Neural progenitor cell (in vitro differentiated cells): ENCODE measurements at regions not wholly inside any gene's neighbourhood (a gene's known extent, or its start where the extent isn't known, plus 50 kb on each side); places are given as distances from the start of the nearest gene placed in this dataset.

Experiments used
- DNase-seq: peaks from one replicate; pipeline ENCODE4 v3.0.0-alpha.2; 2016; ENCODE audit warnings: low spot score
- H2AFZ ChIP-seq: fragments of 200-600 bp; sonication (generic); replicated peaks from 2 replicates; pipeline ENCODE4 v1.6.1; 2016; ENCODE audit warnings: antibody characterized with exemption
- H3F3A ChIP-seq: fragments of 200-600 bp; sonication (generic); 2 replicates; pipeline ENCODE4 v1.6.1; 2016; ENCODE audit warnings: antibody characterized with exemption, low read depth
- H3K27ac ChIP-seq: fragments of 200-600 bp; sonication (generic); 2 replicates; pipeline ENCODE4 v1.5.1; 2016; ENCODE audit warnings: mild to moderate bottlenecking
- H3K27me3 ChIP-seq: fragments of 200-600 bp; sonication (generic); 2 replicates; pipeline ENCODE4 v1.6.1; 2016; ENCODE audit warnings: mild to moderate bottlenecking, moderate library complexity
- H3K36me3 ChIP-seq: fragments of 200-600 bp; sonication (generic); 2 replicates; pipeline ENCODE4 v1.5.1; 2016
- H3K4me1 ChIP-seq: fragments of 200-600 bp; sonication (generic); 2 replicates; pipeline ENCODE4 v1.6.1; 2016; ENCODE audit warnings: mixed run types
- H3K4me2 ChIP-seq: fragments of 200-600 bp; sonication (generic); 2 replicates; pipeline ENCODE4 v1.6.1; 2016
- H3K4me3 ChIP-seq: fragments of 200-600 bp; sonication (generic); 2 replicates; pipeline ENCODE4 v1.5.1; 2016
- H3K79me2 ChIP-seq: fragments of 200-600 bp; sonication (generic); 2 replicates; pipeline ENCODE4 v1.6.1; 2016; ENCODE audit warnings: low read depth
- H3K9ac ChIP-seq: fragments of 200-600 bp; sonication (generic); 2 replicates; pipeline ENCODE4 v1.6.1; 2016
- H3K9me3 ChIP-seq: fragments of 200-600 bp; sonication (generic); 2 replicates; pipeline ENCODE4 v1.5.1; 2016; ENCODE audit warnings: low read depth
- H4K20me1 ChIP-seq: fragments of 200-600 bp; sonication (generic); 2 replicates; pipeline ENCODE4 v1.6.1; 2016; ENCODE audit warnings: low read depth
- H3K27ac Mint-ChIP-seq: 3 replicates; pipeline ENCODE4 v1.8.0; 2021; ENCODE audit warnings: mixed read lengths
- H3K27me3 Mint-ChIP-seq: 2 replicates; pipeline ENCODE4 v1.8.0; 2022; ENCODE audit warnings: low read depth, mild to moderate bottlenecking, inconsistent platforms, moderate library complexity, mixed read lengths; ENCODE audit not compliant: insufficient read depth
- H3K36me3 Mint-ChIP-seq: 3 replicates; pipeline ENCODE4 v1.8.0; 2021; ENCODE audit warnings: mixed read lengths
- H3K4me1 Mint-ChIP-seq: 3 replicates; pipeline ENCODE4 v1.8.0; 2021; ENCODE audit warnings: mixed read lengths
- H3K4me3 Mint-ChIP-seq: 3 replicates; pipeline ENCODE4 v1.8.0; 2021; ENCODE audit warnings: mild to moderate bottlenecking, moderate library complexity, mixed read lengths
- H3K9me3 Mint-ChIP-seq: 3 replicates; pipeline ENCODE4 v1.8.0; 2020; ENCODE audit warnings: mixed read lengths
- CTCF ChIP-seq: fragments of 200-600 bp; sonication (generic); IDR thresholded peaks from 2 replicates; pipeline ENCODE4 v1.5.1; 2017; ENCODE audit warnings: antibody characterized with exemption, mild to moderate bottlenecking
- EZH2 ChIP-seq: fragments of 200-600 bp; sonication (generic); IDR thresholded peaks from 2 replicates; pipeline ENCODE4 v1.6.1; 2017; ENCODE audit warnings: antibody characterized with exemption, mild to moderate bottlenecking, moderate library complexity
- EZH2phosphoT487 ChIP-seq: fragments of 200-600 bp; sonication (generic); IDR thresholded peaks from 2 replicates; pipeline ENCODE4 v1.6.1; 2017; ENCODE audit warnings: antibody characterized with exemption

DNA sequence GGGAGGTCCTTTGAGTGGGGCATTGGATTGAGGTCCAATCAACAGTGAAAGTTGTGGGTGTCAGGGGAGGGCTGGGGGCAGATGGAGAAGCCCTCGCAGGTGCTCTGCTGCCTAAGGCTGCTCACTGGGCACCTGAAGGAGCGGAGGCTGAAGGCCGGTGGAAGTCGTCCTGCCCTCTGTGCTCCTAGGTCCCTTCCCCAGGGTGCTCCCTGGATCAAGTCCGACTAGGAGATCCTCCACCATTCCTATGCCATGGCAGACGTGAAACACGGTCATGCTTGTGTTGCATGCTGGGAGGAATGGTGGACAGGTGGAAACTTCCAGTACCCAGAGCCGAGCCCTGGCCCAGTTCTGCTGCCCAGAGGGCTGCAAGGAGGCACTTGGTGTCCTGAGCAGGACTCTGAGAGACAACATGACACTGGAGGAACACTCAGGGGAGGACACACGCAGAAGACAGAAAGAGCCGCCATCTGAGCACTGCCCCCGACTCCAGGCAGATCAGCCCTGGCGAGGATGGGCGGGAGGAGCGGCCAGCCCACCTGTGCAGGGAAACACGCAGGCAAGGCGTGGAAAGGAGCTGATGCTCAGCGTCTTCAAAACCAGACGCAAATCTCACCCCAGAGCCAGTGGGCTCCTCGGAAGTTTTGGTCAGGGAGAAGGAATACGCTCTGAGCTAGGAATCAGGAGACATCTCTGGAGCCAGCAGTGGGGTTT, 786.8 kb downstream of the BRD1 start:
- H3K9me3 ChIP-seq: no peaks in the 10 kb centered on the region
- H3K4me2 ChIP-seq: no peak overlapping the region
- no peak for DNase-seq
- H3K4me3 Mint-ChIP-seq: no peak overlapping the region
- H2AFZ ChIP-seq: no peak overlapping the region
- no peak overlapping the region for H3K4me3 ChIP-seq
- no peak overlapping the region for H3K27ac ChIP-seq
- no peaks in the 10 kb centered on the region for H3K27me3 ChIP-seq
- H3K4me1 ChIP-seq: no peaks in the 10 kb centered on the region
- peaks cover 4% of the 10 kb centered on the region for H3K9me3 Mint-ChIP-seq
- no peak for TF ChIP-seq EZH2
- no peak for TF ChIP-seq CTCF
- TF ChIP-seq EZH2phosphoT487: no peak
- no peaks in the 10 kb centered on the region for H3K36me3 ChIP-seq
- no peak overlapping the region for H3K27ac Mint-ChIP-seq
- H3F3A ChIP-seq: no peaks in the 10 kb centered on the region
- peaks cover 17% of the 10 kb centered on the region for H3K4me1 Mint-ChIP-seq
- H4K20me1 ChIP-seq: no peaks in the 10 kb centered on the region
- H3K36me3 Mint-ChIP-seq: no peaks in the 10 kb centered on the region
- no peaks in the 10 kb centered on the region for H3K79me2 ChIP-seq
- no peak overlapping the region for H3K9ac ChIP-seq
- peaks cover 5% of the 10 kb centered on the region for H3K27me3 Mint-ChIP-seq

DNA sequence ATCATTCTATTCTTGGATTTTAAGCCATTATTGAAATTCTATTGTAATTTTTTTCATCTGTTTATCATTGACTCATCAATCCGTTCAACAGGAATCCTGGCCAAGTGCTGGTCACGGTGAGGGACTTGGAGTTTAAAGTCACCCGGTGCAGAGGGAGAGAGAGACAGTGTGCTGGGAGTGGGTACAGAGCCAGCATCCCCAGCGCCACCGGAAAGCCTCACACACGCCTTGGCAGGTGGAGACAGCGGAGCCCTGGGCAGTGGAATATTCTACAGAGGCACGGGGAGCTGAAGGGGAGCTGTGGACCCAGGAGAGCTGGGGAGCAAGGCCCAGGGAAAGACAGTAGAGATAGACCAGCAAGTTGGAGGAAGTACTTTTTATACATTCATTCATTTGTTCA, 787.6 kb downstream of the BRD1 start:
- Mint-ChIP-seq H3K9me3 (peaks cover 4% of the 10 kb centered on the region), H3K27me3 (no peaks in the 10 kb centered on the region), H3K27ac (peak overlapping the region; percentile 24), H3K36me3 (no peaks in the 10 kb centered on the region), H3K4me1 (peaks cover 14% of the 10 kb centered on the region), H3K4me3 (no peak overlapping the region)
- Histone ChIP-seq H3K27me3 (no peaks in the 10 kb centered on the region), H3K9me3 (no peaks in the 10 kb centered on the region), H2AFZ (no peak overlapping the region), H4K20me1 (no peaks in the 10 kb centered on the region), H3K36me3 (no peaks in the 10 kb centered on the region), H3K79me2 (no peaks in the 10 kb centered on the region), H3K4me3 (no peak overlapping the region), H3F3A (no peaks in the 10 kb centered on the region), H3K4me1 (no peaks in the 10 kb centered on the region), H3K9ac (no peak overlapping the region), H3K27ac (no peak overlapping the region), H3K4me2 (no peak overlapping the region)
- TF ChIP-seq CTCF (no peak), EZH2 (no peak), EZH2phosphoT487 (no peak)
- no peak for DNase-seq

DNA sequence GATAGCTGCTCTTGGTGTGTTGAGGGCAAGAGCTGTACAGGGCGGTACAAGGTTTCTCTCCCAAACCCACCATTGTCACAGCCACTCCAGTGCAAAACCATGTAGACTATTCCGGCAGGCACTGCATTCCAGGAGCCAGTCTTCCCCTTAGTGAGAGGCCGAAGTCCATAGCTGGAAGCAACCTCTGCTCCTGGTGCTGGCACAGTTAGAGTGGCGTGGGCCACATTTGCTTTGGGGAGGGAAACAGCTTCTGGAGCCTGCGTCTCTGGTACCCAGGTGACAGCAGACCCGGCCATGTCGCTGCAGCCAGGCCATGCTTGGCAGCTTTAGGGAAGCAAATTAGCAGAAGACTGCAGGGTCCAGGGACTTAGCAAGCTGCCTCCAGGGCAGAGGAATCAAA, 788.0 kb downstream of the BRD1 start:
- Histone ChIP-seq H2AFZ (no peak overlapping the region), H3K4me1 (no peaks in the 10 kb centered on the region), H3K9me3 (no peaks in the 10 kb centered on the region), H3K9ac (no peak overlapping the region), H4K20me1 (no peaks in the 10 kb centered on the region), H3K79me2 (no peaks in the 10 kb centered on the region), H3K27ac (no peak overlapping the region), H3K27me3 (no peaks in the 10 kb centered on the region), H3F3A (no peaks in the 10 kb centered on the region), H3K36me3 (no peaks in the 10 kb centered on the region), H3K4me3 (no peak overlapping the region), H3K4me2 (no peak overlapping the region)
- no peaks in the 10 kb centered on the region for H3K27me3 Mint-ChIP-seq
- H3K36me3 Mint-ChIP-seq: no peaks in the 10 kb centered on the region
- no peak for TF ChIP-seq EZH2phosphoT487
- TF ChIP-seq CTCF: no peak
- TF ChIP-seq EZH2: no peak
- H3K9me3 Mint-ChIP-seq: peaks cover 4% of the 10 kb centered on the region
- DNase-seq: no peak
- H3K4me1 Mint-ChIP-seq: peaks cover 14% of the 10 kb centered on the region
- no peak overlapping the region for H3K27ac Mint-ChIP-seq
- no peak overlapping the region for H3K4me3 Mint-ChIP-seq
